Nephron (organoid): ENCODE measurements at regions not wholly inside any gene's neighbourhood (a gene's known extent, or its start where the extent isn't known, plus 50 kb on each side); places are given as distances from the start of the nearest gene placed in this dataset.

Source experiments
- H3K27ac Mint-ChIP-seq, 3 experiments: 2 replicates each; pipeline ENCODE4 v1.8.0; 2020; ENCODE audit warnings: mixed read lengths in 3 of 3, mild to moderate bottlenecking in 2 of 3, moderate library complexity in 1 of 3
- H3K27me3 Mint-ChIP-seq: 2 replicates; pipeline ENCODE4 v1.8.0; 2021; ENCODE audit warnings: low read depth, mild to moderate bottlenecking, moderate library complexity, mixed read lengths
- H3K36me3 Mint-ChIP-seq: 2 replicates; pipeline ENCODE4 v1.8.0; 2020; ENCODE audit warnings: low read depth, mixed read lengths
- H3K4me1 Mint-ChIP-seq: 2 replicates; pipeline ENCODE4 v1.8.0; 2020; ENCODE audit warnings: mixed read lengths
- H3K4me3 Mint-ChIP-seq, 3 experiments: 2 replicates each; pipeline ENCODE4 v1.8.0; 2020; ENCODE audit warnings: mild to moderate bottlenecking in 3 of 3, mixed read lengths in 3 of 3, moderate library complexity in 2 of 3
- H3K9me3 Mint-ChIP-seq: 2 replicates; pipeline ENCODE4 v1.8.0; 2020; ENCODE audit warnings: mixed read lengths
- CTCF ChIP-seq, 3 experiments: fragments of 200-600 bp; sonication (generic); IDR thresholded peaks; one replicate each; pipeline ENCODE4 v1.5.0; 2021; ENCODE audit warnings: antibody characterized with exemption in 3 of 3; ENCODE audit not compliant: unreplicated experiment in 3 of 3

- H3K27ac Mint-ChIP-seq, result no peak overlapping the region
- H3K4me1 Mint-ChIP-seq, result no peaks in the 10 kb centered on the region
- no peak for TF ChIP-seq CTCF (IDR thresholded peaks at IDR 0.05; ENCODE audit: unreplicated experiment in 3 of 3)
- no peaks in the 10 kb centered on the region for H3K9me3 Mint-ChIP-seq
- H3K36me3 Mint-ChIP-seq, result no peaks in the 10 kb centered on the region
- H3K4me3 Mint-ChIP-seq, result no peak overlapping the region
- no peaks in the 10 kb centered on the region for H3K27me3 Mint-ChIP-seq
Observed at GRCh38 chr12:29961231-29961630, 177.5 kb upstream of the TMTC1 start.

GRCh38 chr12:29960122-29960521 lies 176.4 kb upstream of the TMTC1 start:
- Mint-ChIP-seq H3K27me3 (no peaks in the 10 kb centered on the region), H3K27ac (no peak overlapping the region), H3K4me3 (no peak overlapping the region), H3K36me3 (no peaks in the 10 kb centered on the region), H3K4me1 (no peaks in the 10 kb centered on the region), H3K9me3 (no peaks in the 10 kb centered on the region)
- no peak for TF ChIP-seq CTCF (IDR thresholded peaks at IDR 0.05; ENCODE audit: unreplicated experiment in 3 of 3)

GRCh38 chr12:29957835-29958234 lies 174.1 kb upstream of the TMTC1 start:
- Mint-ChIP-seq H3K36me3 (no peaks in the 10 kb centered on the region), H3K27me3 (no peaks in the 10 kb centered on the region), H3K4me1 (no peaks in the 10 kb centered on the region), H3K9me3 (no peaks in the 10 kb centered on the region), H3K4me3 (no peak overlapping the region), H3K27ac (no peak overlapping the region)
- no peak for TF ChIP-seq CTCF (IDR thresholded peaks at IDR 0.05; ENCODE audit: unreplicated experiment in 3 of 3)

- Mint-ChIP-seq H3K4me1 (peaks cover 25% of the 10 kb centered on the region), H3K4me3 (no peak overlapping the region)
- no peak for TF ChIP-seq CTCF (IDR thresholded peaks at IDR 0.05; ENCODE audit: unreplicated experiment in 3 of 3)
Observed at GRCh38 chr12:29945904-29946303, 162.2 kb upstream of the TMTC1 start.

GRCh38 chr12:29944269-29945000 lies 160.7 kb upstream of the TMTC1 start:
- Mint-ChIP-seq H3K27ac (no peak overlapping the region), H3K4me3 (no peak overlapping the region), H3K36me3 (no peaks in the 10 kb centered on the region), H3K27me3 (peaks cover 3% of the 10 kb centered on the region), H3K9me3 (peaks cover 3% of the 10 kb centered on the region), H3K4me1 (peaks cover 22% of the 10 kb centered on the region)
- no peak for TF ChIP-seq CTCF (IDR thresholded peaks at IDR 0.05; ENCODE audit: unreplicated experiment in 3 of 3)

More at GRCh38 chr12:29945904-29946303, 162.2 kb upstream of the TMTC1 start:
- Mint-ChIP-seq H3K36me3 (no peaks in the 10 kb centered on the region), H3K27ac (no peak overlapping the region), H3K27me3 (no peaks in the 10 kb centered on the region), H3K9me3 (no peaks in the 10 kb centered on the region)

- no peak overlapping the region for H3K4me3 Mint-ChIP-seq
- H3K36me3 Mint-ChIP-seq, result no peaks in the 10 kb centered on the region
- H3K4me1 Mint-ChIP-seq, result peaks cover 14% of the 10 kb centered on the region
- peaks cover 3% of the 10 kb centered on the region for H3K27me3 Mint-ChIP-seq
- no peak for TF ChIP-seq CTCF (IDR thresholded peaks at IDR 0.05; ENCODE audit: unreplicated experiment in 3 of 3)
- H3K27ac Mint-ChIP-seq, result no peak overlapping the region
- peaks cover 3% of the 10 kb centered on the region for H3K9me3 Mint-ChIP-seq
Observed at GRCh38 chr12:29943683-29944082, 159.9 kb upstream of the TMTC1 start.
